ENCODE measurements at regions not wholly inside any gene's neighbourhood (a gene's known extent, or its start where the extent isn't known, plus 50 kb on each side); places are given as distances from the start of the nearest gene placed in this dataset.

DNA sequence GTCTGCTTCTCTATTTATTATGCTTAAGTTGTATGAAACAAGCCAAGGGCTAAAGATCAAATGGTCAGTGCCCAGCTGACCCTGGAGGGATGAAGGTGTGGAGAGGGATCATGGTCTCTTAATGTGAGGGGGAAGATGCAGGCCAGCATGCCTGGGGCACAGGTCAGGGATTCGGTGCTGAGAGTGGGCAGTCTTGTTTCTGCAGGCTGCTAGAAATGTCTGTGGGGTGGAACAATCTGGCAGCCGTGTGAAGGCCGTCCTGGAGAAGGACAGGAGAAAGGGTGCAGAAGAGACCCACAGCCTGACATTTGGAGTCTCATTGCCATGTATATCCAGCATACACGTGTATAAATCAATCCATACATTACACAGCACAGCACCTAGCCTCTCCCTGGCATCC is 258.3 kb upstream of the MOCS1 start:
- no peak for TF ChIP-seq POLR2A (IDR thresholded peaks at IDR 0.05)
- TF ChIP-seq, protein P1, sequence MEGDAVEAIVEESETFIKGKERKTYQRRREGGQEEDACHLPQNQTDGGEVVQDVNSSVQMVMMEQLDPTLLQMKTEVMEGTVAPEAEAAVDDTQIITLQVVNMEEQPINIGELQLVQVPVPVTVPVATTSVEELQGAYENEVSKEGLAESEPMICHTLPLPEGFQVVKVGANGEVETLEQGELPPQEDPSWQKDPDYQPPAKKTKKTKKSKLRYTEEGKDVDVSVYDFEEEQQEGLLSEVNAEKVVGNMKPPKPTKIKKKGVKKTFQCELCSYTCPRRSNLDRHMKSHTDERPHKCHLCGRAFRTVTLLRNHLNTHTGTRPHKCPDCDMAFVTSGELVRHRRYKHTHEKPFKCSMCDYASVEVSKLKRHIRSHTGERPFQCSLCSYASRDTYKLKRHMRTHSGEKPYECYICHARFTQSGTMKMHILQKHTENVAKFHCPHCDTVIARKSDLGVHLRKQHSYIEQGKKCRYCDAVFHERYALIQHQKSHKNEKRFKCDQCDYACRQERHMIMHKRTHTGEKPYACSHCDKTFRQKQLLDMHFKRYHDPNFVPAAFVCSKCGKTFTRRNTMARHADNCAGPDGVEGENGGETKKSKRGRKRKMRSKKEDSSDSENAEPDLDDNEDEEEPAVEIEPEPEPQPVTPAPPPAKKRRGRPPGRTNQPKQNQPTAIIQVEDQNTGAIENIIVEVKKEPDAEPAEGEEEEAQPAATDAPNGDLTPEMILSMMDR (IDR thresholded peaks at IDR 0.05): no peak
